GM23248 (cell line): ENCODE measurements at regions not wholly inside any gene's neighbourhood (a gene's known extent, or its start where the extent isn't known, plus 50 kb on each side); places are given as distances from the start of the nearest gene placed in this dataset.
"Not testable (repeated sequence)": the region's sequence is repeated elsewhere in the genome, so short reads cannot be mapped to it uniquely, and the experiment has no call there.

Experiments used
- DNase-seq: peaks from one replicate; pipeline ENCODE4 v3.0.0-alpha.2; 2015
- H2AFZ ChIP-seq: fragments of 200-600 bp; sonication (generic); 2 replicates; pipeline ENCODE4 v1.6.1; 2016; ENCODE audit warnings: antibody characterized with exemption
- H3F3A ChIP-seq: fragments of 200-600 bp; sonication (generic); 2 replicates; pipeline ENCODE4 v1.6.1; 2016; ENCODE audit warnings: mild to moderate bottlenecking, antibody characterized with exemption, mixed run types; ENCODE audit not compliant: insufficient read depth
- H3K27ac ChIP-seq: fragments of 200-600 bp; sonication (generic); 2 replicates; pipeline ENCODE4 v1.5.1; 2016; ENCODE audit warnings: mild to moderate bottlenecking
- H3K27me3 ChIP-seq: fragments of 200-600 bp; sonication (generic); replicated peaks from 2 replicates; pipeline ENCODE4 v1.6.1; 2016; ENCODE audit warnings: mild to moderate bottlenecking; ENCODE audit not compliant: insufficient read depth
- H3K36me3 ChIP-seq: fragments of 200-600 bp; sonication (generic); 2 replicates; pipeline ENCODE4 v1.6.1; 2016; ENCODE audit warnings: low read depth, mild to moderate bottlenecking
- H3K4me1 ChIP-seq: fragments of 200-600 bp; sonication (generic); 2 replicates; pipeline ENCODE4 v1.6.1; 2016; ENCODE audit warnings: mild to moderate bottlenecking; ENCODE audit not compliant: insufficient read depth
- H3K4me2 ChIP-seq: fragments of 200-600 bp; sonication (generic); one replicate; pipeline ENCODE4 v1.6.1; 2016; ENCODE audit warnings: mild to moderate bottlenecking; ENCODE audit not compliant: unreplicated experiment
- H3K4me3 ChIP-seq: fragments of 200-600 bp; sonication (generic); 2 replicates; pipeline ENCODE4 v1.5.1; 2016; ENCODE audit warnings: mild to moderate bottlenecking
- H3K79me2 ChIP-seq: fragments of 200-600 bp; sonication (generic); 2 replicates; pipeline ENCODE4 v1.6.1; 2016; ENCODE audit warnings: mild to moderate bottlenecking; ENCODE audit not compliant: insufficient read depth
- H3K9ac ChIP-seq: fragments of 200-600 bp; sonication (generic); 2 replicates; pipeline ENCODE4 v1.6.1; 2016; ENCODE audit warnings: mild to moderate bottlenecking
- H3K9me2 ChIP-seq: fragments of 200-600 bp; sonication (generic); 2 replicates; pipeline ENCODE4 v1.6.1; 2016; ENCODE audit warnings: mixed run types, mild to moderate bottlenecking, moderate library complexity; ENCODE audit not compliant: insufficient read depth
- H3K9me3 ChIP-seq: fragments of 200-600 bp; sonication (generic); one replicate; pipeline ENCODE4 v1.6.1; 2017; ENCODE audit warnings: low read depth
- H4K20me1 ChIP-seq: fragments of 200-600 bp; sonication (generic); 2 replicates; pipeline ENCODE4 v1.6.0; 2016; ENCODE audit not compliant: insufficient read depth
- EZH2 ChIP-seq: fragments of 200-600 bp; sonication (generic); IDR thresholded peaks from 2 replicates; pipeline ENCODE4 v1.6.1; 2018; ENCODE audit warnings: antibody characterized with exemption, mild to moderate bottlenecking; ENCODE audit not compliant: insufficient read depth, poor library complexity, severe bottlenecking
- EZH2phosphoT487 ChIP-seq: fragments of 200-600 bp; sonication (generic); IDR thresholded peaks from 2 replicates; pipeline ENCODE4 v1.6.1; 2018; ENCODE audit warnings: antibody characterized with exemption, moderate library complexity, mild to moderate bottlenecking, low read depth; ENCODE audit not compliant: insufficient read depth
- WGBS, 2 experiments: methylation state at CpG; one replicate each; pipeline ENCODE4 v1.1.6; 2015 to 2017; ENCODE audit warnings: low lambda C conversion rate in 2 of 2, low coverage in 1 of 2; ENCODE audit errors: missing lambda C conversion rate in 2 of 2; 5-methylcytosine and 5-hydroxymethylcytosine counted together
- in situ Hi-C: fragments of 300-500 bp; cut with MboI; formaldehyde crosslinking; loops from 2 replicates; pipeline ENCODE4 v1.15.0; 2020

- H3K9me3 ChIP-seq = no peaks in the 10 kb centered on the region
- no peaks in the 10 kb centered on the region for H3K4me1 ChIP-seq
- no peak overlapping the region for H3K9ac ChIP-seq
- no peak overlapping the region for H3K4me3 ChIP-seq
- no peaks in the 10 kb centered on the region for H3K36me3 ChIP-seq
- H3K27ac ChIP-seq = no peak overlapping the region
- H3K79me2 ChIP-seq = no peaks in the 10 kb centered on the region
- DNase-seq = no peak
- H3K4me2 ChIP-seq = no peak overlapping the region
- no peak for TF ChIP-seq EZH2phosphoT487
- TF ChIP-seq EZH2 = no peak
- H3K9me2 ChIP-seq = no peaks in the 10 kb centered on the region
- H3F3A ChIP-seq = no peaks in the 10 kb centered on the region
- H3K27me3 ChIP-seq = peaks cover 8% of the 10 kb centered on the region; the same call in 1 of the 2 replicates
- in situ Hi-C loops = no loop called here
- no peak overlapping the region for H2AFZ ChIP-seq
- WGBS, 2 experiments = 82 to 84% methylated on average over 5 of the region's 5 CpGs
- H4K20me1 ChIP-seq = no peaks in the 10 kb centered on the region
Observed at GRCh38 chr11:112619106-112619505, 342.1 kb upstream of the NCAM1 start.

- in situ Hi-C loops = no loop called here
Observed at GRCh38 chr11:112620621-112621394, 340.4 kb upstream of the NCAM1 start.

GRCh38 chr11:112623057-112623456 is 338.2 kb upstream of the NCAM1 start:
- in situ Hi-C loops = no loop called here
- H3K4me1 ChIP-seq = no peaks in the 10 kb centered on the region
- no peak overlapping the region for H3K27ac ChIP-seq
- no peak overlapping the region for H2AFZ ChIP-seq
- 25 to 28% methylated on average over 1 of the region's 1 CpG for WGBS, 2 experiments
- H3K9me3 ChIP-seq = no peaks in the 10 kb centered on the region
- no peak overlapping the region for H3K4me3 ChIP-seq
- no peak for DNase-seq
- no peak for TF ChIP-seq EZH2
- TF ChIP-seq EZH2phosphoT487 = no peak
- H3K36me3 ChIP-seq = no peaks in the 10 kb centered on the region
- H4K20me1 ChIP-seq = no peaks in the 10 kb centered on the region
- peaks cover 11% of the 10 kb centered on the region; the same call in 1 of the 2 replicates for H3K27me3 ChIP-seq
- H3F3A ChIP-seq = no peaks in the 10 kb centered on the region
- H3K4me2 ChIP-seq = no peak overlapping the region
- H3K79me2 ChIP-seq = no peaks in the 10 kb centered on the region
- no peaks in the 10 kb centered on the region for H3K9me2 ChIP-seq
- no peak overlapping the region for H3K9ac ChIP-seq

More at GRCh38 chr11:112620621-112621394, 340.4 kb upstream of the NCAM1 start:
- Histone ChIP-seq H4K20me1 (no peaks in the 10 kb centered on the region), H3K36me3 (no peaks in the 10 kb centered on the region), H3F3A (no peaks in the 10 kb centered on the region), H3K27ac (no peak overlapping the region), H3K9ac (no peak overlapping the region), H3K4me1 (no peaks in the 10 kb centered on the region), H3K27me3 (peaks cover 11% of the 10 kb centered on the region; the same call in 1 of the 2 replicates), H3K79me2 (no peaks in the 10 kb centered on the region), H3K4me2 (no peak overlapping the region), H3K4me3 (no peak overlapping the region), H3K9me2 (no peaks in the 10 kb centered on the region), H3K9me3 (no peaks in the 10 kb centered on the region), H2AFZ (no peak overlapping the region)
- DNase-seq = peak; percentile 43
- TF ChIP-seq EZH2phosphoT487 (no peak), EZH2 (no peak)
- 66 to 68% methylated on average over 7 of the region's 7 CpGs for WGBS, 2 experiments

GRCh38 chr11:112624431-112624830 is 336.8 kb upstream of the NCAM1 start:
- Histone ChIP-seq H4K20me1 (no peaks in the 10 kb centered on the region), H2AFZ (no peak overlapping the region), H3K9me2 (no peaks in the 10 kb centered on the region), H3F3A (no peaks in the 10 kb centered on the region), H3K36me3 (no peaks in the 10 kb centered on the region), H3K27me3 (peaks cover 6% of the 10 kb centered on the region; the same call in 1 of the 2 replicates), H3K4me1 (no peaks in the 10 kb centered on the region), H3K9ac (no peak overlapping the region), H3K4me3 (no peak overlapping the region), H3K79me2 (no peaks in the 10 kb centered on the region), H3K4me2 (no peak overlapping the region), H3K27ac (no peak overlapping the region), H3K9me3 (no peaks in the 10 kb centered on the region)
- TF ChIP-seq EZH2phosphoT487 = no peak
- TF ChIP-seq EZH2 = no peak
- in situ Hi-C loops = no loop called here
- WGBS, 2 experiments = 39 to 40% methylated on average over 4 of the region's 4 CpGs
- no peak for DNase-seq

GRCh38 chr11:112624971-112625370 is 336.2 kb upstream of the NCAM1 start:
- 30 to 39% methylated on average over 2 of the region's 2 CpGs for WGBS, 2 experiments
- H3K9me2 ChIP-seq, H3K9ac ChIP-seq, in situ Hi-C loops, H2AFZ ChIP-seq, H3K27me3 ChIP-seq, H3K9me3 ChIP-seq, H3K4me1 ChIP-seq, DNase-seq, H3K36me3 ChIP-seq, H3K27ac ChIP-seq, H3K4me2 ChIP-seq, H3F3A ChIP-seq, H3K4me3 ChIP-seq, H3K79me2 ChIP-seq, H4K20me1 ChIP-seq: not testable (repeated sequence)
